A673 (cell line): ENCODE measurements at regions not wholly inside any gene's neighbourhood (a gene's known extent, or its start where the extent isn't known, plus 50 kb on each side); places are given as distances from the start of the nearest gene placed in this dataset.

ENCODE experiments used
- BruUV-seq: library from RNA; stranded (reverse); fragments of 400-500 nt; replicated peaks from 2 replicates; lab custom pipeline; 2021; lab: Mats Ljungman, UMichigan
- CTCF ChIA-PET: fragments of 300-600 bp; sonication (Branson Sonifier 250); formaldehyde crosslinking; loops from one replicate; lab custom pipeline; 2022; ENCODE audit warnings: antibody characterized with exemption; lab: Charles Lee
- POLR2A ChIA-PET: fragments of 300-600 bp; sonication (Branson Sonifier 250); formaldehyde crosslinking; loops from one replicate; lab custom pipeline; 2022; ENCODE audit warnings: antibody characterized with exemption; ENCODE audit not compliant: low non-redundant PET; lab: Charles Lee
- DNase-seq: peaks from one replicate; pipeline ENCODE4 v3.0.0-alpha.2; 2015; ENCODE audit warnings: low spot score
- H3K27ac ChIP-seq: fragments of 200-600 bp; sonication (generic); 2 replicates; pipeline ENCODE4 v1.5.1; 2016; ENCODE audit warnings: mixed run types, low read depth, mild to moderate bottlenecking, mixed read lengths, antibody characterized with exemption, low read length; ENCODE audit not compliant: poor library complexity, severe bottlenecking
- H3K27me3 ChIP-seq: fragments of 200-600 bp; sonication (generic); replicated peaks from 2 replicates; pipeline ENCODE4 v1.6.1; 2017; ENCODE audit warnings: mixed run types, low read depth, mild to moderate bottlenecking, mixed read lengths, antibody characterized with exemption, low read length; ENCODE audit not compliant: insufficient read depth, poor library complexity
- H3K36me3 ChIP-seq: fragments of 200-600 bp; sonication (generic); 2 replicates; pipeline ENCODE4 v1.6.1; 2016; ENCODE audit warnings: mixed run types, mild to moderate bottlenecking, mixed read lengths, antibody characterized with exemption, low read length; ENCODE audit not compliant: insufficient read depth, poor library complexity, severe bottlenecking
- H3K4me1 ChIP-seq: fragments of 200-600 bp; sonication (generic); 2 replicates; pipeline ENCODE4 v1.6.1; 2017; ENCODE audit warnings: mixed run types, mild to moderate bottlenecking, mixed read lengths, antibody characterized with exemption, low read length; ENCODE audit not compliant: insufficient read depth, poor library complexity, severe bottlenecking
- H3K4me3 ChIP-seq: fragments of 200-600 bp; sonication (generic); 2 replicates; pipeline ENCODE4 v1.5.1; 2016; ENCODE audit warnings: low read depth, mixed run types, mild to moderate bottlenecking, mixed read lengths, low read length; ENCODE audit not compliant: poor library complexity, severe bottlenecking
- H3K9me3 ChIP-seq: fragments of 200-600 bp; sonication (generic); 2 replicates; pipeline ENCODE4 v1.6.1; 2016; ENCODE audit warnings: mixed run types, low read depth, mild to moderate bottlenecking, mixed read lengths, antibody characterized with exemption, low read length; ENCODE audit not compliant: poor library complexity, severe bottlenecking
- CTCF ChIP-seq: fragments of 300-800, 200-600 bp; sonication (generic); conservative IDR thresholded peaks from 2 replicates; pipeline ENCODE4 v1.5.1; 2017; ENCODE audit warnings: low read depth, mild to moderate bottlenecking, antibody characterized with exemption, low read length, moderate library complexity, mixed read lengths
- EZH2 ChIP-seq: fragments of 200-600 bp; sonication (generic); IDR thresholded peaks from 2 replicates; pipeline ENCODE4 v1.6.1; 2017; ENCODE audit warnings: borderline replicate concordance, low read depth, mild to moderate bottlenecking, mixed read lengths, antibody characterized with exemption, low read length; ENCODE audit not compliant: poor library complexity, severe bottlenecking
- intact Hi-C: fragments of 100-400 bp; cut with micrococcal nuclease; formaldehyde crosslinking; loops from one replicate; pipeline ENCODE4 v1.10.0; 2022; ENCODE audit not compliant: unreplicated experiment

- no peaks in the 10 kb centered on the region for H3K4me1 ChIP-seq
- no peak overlapping the region for H3K27ac ChIP-seq
- no TSS peak for BruUV-seq
- intact Hi-C loops = no loop called here
- ChIA-PET CTCF (no interaction called here), POLR2A (no interaction called here)
- peaks cover 29% of the 10 kb centered on the region for H3K9me3 ChIP-seq
- DNase-seq = no peak
- H3K27me3 ChIP-seq = no peaks in the 10 kb centered on the region
- TF ChIP-seq CTCF = no peak
- TF ChIP-seq EZH2 = no peak
- H3K36me3 ChIP-seq = no peaks in the 10 kb centered on the region
- no peak overlapping the region for H3K4me3 ChIP-seq
Observed at GRCh38 chr12:16103851-16104250, 173.6 kb downstream of the SLC15A5 start.

- TF ChIP-seq CTCF = no peak
Observed at GRCh38 chr12:16100206-16100605, 177.3 kb downstream of the SLC15A5 start.

GRCh38 chr12:16096273-16096849, 181.1 kb downstream of the SLC15A5 start:
- Histone ChIP-seq H3K27me3 (no peaks in the 10 kb centered on the region), H3K4me3 (peak overlapping the region; percentile 0), H3K27ac (peak overlapping the region; percentile 69), H3K9me3 (peaks cover 5% of the 10 kb centered on the region), H3K4me1 (peaks cover 35% of the 10 kb centered on the region), H3K36me3 (no peaks in the 10 kb centered on the region)
- intact Hi-C loops = loop anchor here (10.0 kb wide), 1 partner anchor 628 kb away; no protein-coding TSS in a partner anchor
- no TSS peak for BruUV-seq
- DNase-seq = no peak
- CTCF ChIA-PET = interaction anchor here (1.0 to 1.3 kb wide), 2 partner anchors 20 to 290 kb away, joined by 3 read pairs; no protein-coding TSS in a partner anchor
- TF ChIP-seq CTCF (no peak), EZH2 (no peak)
- POLR2A ChIA-PET = interaction anchor here (0.7 kb wide), 1 partner anchor 682 kb away, joined by 3 read pairs; no protein-coding TSS in a partner anchor

More at GRCh38 chr12:16100206-16100605, 177.3 kb downstream of the SLC15A5 start:
- Histone ChIP-seq H3K36me3 (no peaks in the 10 kb centered on the region), H3K4me3 (no peak overlapping the region), H3K27me3 (no peaks in the 10 kb centered on the region), H3K9me3 (peaks cover 29% of the 10 kb centered on the region), H3K4me1 (peaks cover 19% of the 10 kb centered on the region), H3K27ac (no peak overlapping the region)
- intact Hi-C loops = no loop called here
- no TSS peak for BruUV-seq
- DNase-seq = no peak
- POLR2A ChIA-PET = no interaction called here
- CTCF ChIA-PET = no interaction called here
